HCT116 (cell line): ENCODE measurements at regions not wholly inside any gene's neighbourhood (a gene's known extent, or its start where the extent isn't known, plus 50 kb on each side); places are given as distances from the start of the nearest gene placed in this dataset.

Source experiments
- ATAC-seq: fragments of 200-7000 bp; cut with Tn5 transposase; 2 replicates; pipeline ENCODE4 v1.9.1; 2020; ENCODE audit warnings: mild to moderate bottlenecking, moderate library complexity
- BruUV-seq: library from RNA; stranded (reverse); fragments of 400-500 nt; replicated peaks from 2 replicates; lab custom pipeline; 2021; lab: Mats Ljungman, UMichigan
- CTCF ChIA-PET: fragments of 300-600 bp; sonication (Branson Sonifier 250); formaldehyde crosslinking; loops from one replicate; lab custom pipeline; 2021; ENCODE audit warnings: antibody characterized with exemption; lab: Charles Lee
- POLR2A ChIA-PET: fragments of 300-600, 350-600 bp; sonication (Branson Sonifier 250); formaldehyde crosslinking; loops from one replicate; lab custom pipeline; 2021; ENCODE audit warnings: antibody characterized with exemption; lab: Charles Lee
- RAD21 ChIA-PET, 2 experiments: fragments of 300-600 bp; sonication (Branson Sonifier 250); formaldehyde crosslinking; loops; one replicate each; lab custom pipeline; 2023; ENCODE audit warnings: low total read pairs in 2 of 2; ENCODE audit not compliant: uncharacterized antibody in 2 of 2, unreplicated experiment in 2 of 2, low non-redundant PET in 1 of 2; lab: Charles Lee
- DNase-seq: peaks from one replicate; pipeline ENCODE4 v3.0.0-alpha.2; 2010; ENCODE audit warnings: low read depth, low spot score
- H2AFZ ChIP-seq: fragments of 200-600 bp; shearing (Covaris generic), sonication (generic); 2 replicates; pipeline ENCODE4 v1.6.1; 2017; ENCODE audit warnings: low read depth, mixed run types, mixed read lengths, antibody characterized with exemption, low read length; ENCODE audit not compliant: poor library complexity, severe bottlenecking
- H3K27ac ChIP-seq: 2 replicates; pipeline ENCODE4 v1.5.1; 2012; ENCODE audit warnings: low read depth, low read length
- H3K27me3 ChIP-seq: fragments of 200-600 bp; sonication (generic); 2 replicates; pipeline ENCODE4 v1.6.1; 2016; ENCODE audit warnings: mixed run types, low read length, mixed read lengths; ENCODE audit not compliant: insufficient read depth
- H3K36me3 ChIP-seq, 2 experiments: fragments of 200-500 bp in 1 of 2; fragments of 200-600 bp in 1 of 2; sonication (Bioruptor generic) in 1 of 2; sonication (generic) in 1 of 2; 2 replicates each; pipeline versions ENCODE4 v1.5.1 to v1.6.1; 2014 to 2016; ENCODE audit warnings: low read length in 2 of 2, inconsistent platforms in 1 of 2, mixed read lengths in 1 of 2, mixed run types in 1 of 2; ENCODE audit not compliant: insufficient read depth in 2 of 2, control insufficient read depth in 1 of 2
- H3K4me1 ChIP-seq, 2 experiments: fragments of 200-600 bp in 1 of 2; sonication (generic) in 1 of 2; 2 replicates each; pipeline versions ENCODE4 v1.5.1 to v1.6.1; 2012 to 2017; ENCODE audit warnings: low read length in 2 of 2, inconsistent platforms in 1 of 2, mild to moderate bottlenecking in 1 of 2, mixed read lengths in 1 of 2, mixed run types in 1 of 2, moderate library complexity in 1 of 2; ENCODE audit not compliant: insufficient read depth in 2 of 2, control insufficient read depth in 1 of 2
- H3K4me2 ChIP-seq: fragments of 200-600 bp; sonication (generic); 2 replicates; pipeline ENCODE4 v1.6.1; 2017; ENCODE audit warnings: mixed run types, low read length, mixed read lengths
- H3K4me3 ChIP-seq, 2 experiments: fragments of 200-600 bp in 1 of 2; sonication (generic) in 1 of 2; replicated peaks in 1 of 2; 2 replicates each; pipeline ENCODE4 v1.5.1; 2011 to 2016; ENCODE audit warnings: low read length in 2 of 2, control low read depth in 1 of 2, low read depth in 1 of 2, mild to moderate bottlenecking in 1 of 2, mixed read lengths in 1 of 2, mixed run types in 1 of 2
- H3K79me2 ChIP-seq: fragments of 200-600 bp; sonication (generic); 2 replicates; pipeline ENCODE4 v1.6.1; 2017; ENCODE audit warnings: mild to moderate bottlenecking, mixed run types, low read length, moderate library complexity, mixed read lengths; ENCODE audit not compliant: insufficient read depth
- H3K9ac ChIP-seq: fragments of 200-600 bp; sonication (generic); 2 replicates; pipeline ENCODE4 v1.6.1; 2016; ENCODE audit warnings: low read length, mixed read lengths
- H3K9me2 ChIP-seq: fragments of 200-600 bp; sonication (generic), shearing (Covaris generic); 2 replicates; pipeline ENCODE4 v1.6.1; 2017; ENCODE audit warnings: mixed run types, mild to moderate bottlenecking, moderate library complexity; ENCODE audit not compliant: insufficient read depth
- H3K9me3 ChIP-seq, 2 experiments: fragments of 200-500 bp in 1 of 2; fragments of 200-600 bp in 1 of 2; sonication (Bioruptor generic) in 1 of 2; sonication (generic) in 1 of 2; 2 replicates each; pipeline ENCODE4 v1.6.1; 2014 to 2017; ENCODE audit warnings: low read length in 2 of 2, mixed read lengths in 2 of 2, inconsistent platforms in 1 of 2, low read depth in 1 of 2, mild to moderate bottlenecking in 1 of 2, mixed run types in 1 of 2, moderate library complexity in 1 of 2; ENCODE audit not compliant: control insufficient read depth in 1 of 2, insufficient read depth in 1 of 2
- H4K20me1 ChIP-seq: fragments of 200-600 bp; sonication (generic), shearing (Covaris generic); 2 replicates; pipeline ENCODE4 v1.6.1; 2017; ENCODE audit warnings: mixed run types, mild to moderate bottlenecking, moderate library complexity; ENCODE audit not compliant: insufficient read depth
- CEBPB ChIP-seq: IDR thresholded peaks from 2 replicates; pipeline ENCODE4 v1.6.1; 2012; ENCODE audit warnings: low read depth
- EGR1 ChIP-seq: IDR thresholded peaks from 2 replicates; pipeline ENCODE4 v1.6.1; 2012; ENCODE audit warnings: low read depth
- FOSL1 ChIP-seq: IDR thresholded peaks from 2 replicates; pipeline ENCODE4 v1.6.1; 2012; ENCODE audit warnings: low read depth
- POLR2A ChIP-seq: IDR thresholded peaks from 2 replicates; pipeline ENCODE4 v1.7.0; 2011; ENCODE audit warnings: borderline replicate concordance; ENCODE audit not compliant: insufficient read depth, insufficient read length; ENCODE audit errors: extremely low read depth
- POLR2AphosphoS5 ChIP-seq: IDR thresholded peaks from 2 replicates; pipeline ENCODE4 v1.6.1; 2011; ENCODE audit warnings: mild to moderate bottlenecking, low read depth, low read length, moderate library complexity
- RAD21 ChIP-seq: IDR thresholded peaks from 2 replicates; pipeline ENCODE4 v1.6.1; 2012; ENCODE audit warnings: low read depth, mild to moderate bottlenecking
- intact Hi-C: fragments of 100-400 bp; cut with micrococcal nuclease; formaldehyde crosslinking; loops from 2 replicates; pipeline ENCODE4 v1.10.0; 2022
- TF ChIP-seq, protein P1 (sequence below): IDR thresholded peaks from 2 replicates; pipeline ENCODE4 v1.6.1; 2011; ENCODE audit warnings: mild to moderate bottlenecking, low read length, moderate library complexity; ENCODE audit not compliant: insufficient replicate concordance; ENCODE audit errors: extremely low read depth
- TF ChIP-seq, protein P2 (sequence below), 3 experiments: fragments of 200-600 bp in 1 of 3; sonication (generic) in 1 of 3; IDR thresholded peaks in 2 of 3; conservative IDR thresholded peaks in 1 of 3; 2 replicates each; pipeline ENCODE4 v1.5.1; 2012 to 2017; ENCODE audit warnings: low read depth in 2 of 3, low read length in 2 of 3, antibody characterized with exemption in 1 of 3, borderline replicate concordance in 1 of 3, control low read depth in 1 of 3, mild to moderate bottlenecking in 1 of 3, mixed read lengths in 1 of 3, mixed run types in 1 of 3, moderate library complexity in 1 of 3; ENCODE audit not compliant: insufficient read depth in 1 of 3
- TF ChIP-seq, protein P3 (sequence below): IDR thresholded peaks from 2 replicates; pipeline ENCODE4 v1.6.1; 2012

DNA sequence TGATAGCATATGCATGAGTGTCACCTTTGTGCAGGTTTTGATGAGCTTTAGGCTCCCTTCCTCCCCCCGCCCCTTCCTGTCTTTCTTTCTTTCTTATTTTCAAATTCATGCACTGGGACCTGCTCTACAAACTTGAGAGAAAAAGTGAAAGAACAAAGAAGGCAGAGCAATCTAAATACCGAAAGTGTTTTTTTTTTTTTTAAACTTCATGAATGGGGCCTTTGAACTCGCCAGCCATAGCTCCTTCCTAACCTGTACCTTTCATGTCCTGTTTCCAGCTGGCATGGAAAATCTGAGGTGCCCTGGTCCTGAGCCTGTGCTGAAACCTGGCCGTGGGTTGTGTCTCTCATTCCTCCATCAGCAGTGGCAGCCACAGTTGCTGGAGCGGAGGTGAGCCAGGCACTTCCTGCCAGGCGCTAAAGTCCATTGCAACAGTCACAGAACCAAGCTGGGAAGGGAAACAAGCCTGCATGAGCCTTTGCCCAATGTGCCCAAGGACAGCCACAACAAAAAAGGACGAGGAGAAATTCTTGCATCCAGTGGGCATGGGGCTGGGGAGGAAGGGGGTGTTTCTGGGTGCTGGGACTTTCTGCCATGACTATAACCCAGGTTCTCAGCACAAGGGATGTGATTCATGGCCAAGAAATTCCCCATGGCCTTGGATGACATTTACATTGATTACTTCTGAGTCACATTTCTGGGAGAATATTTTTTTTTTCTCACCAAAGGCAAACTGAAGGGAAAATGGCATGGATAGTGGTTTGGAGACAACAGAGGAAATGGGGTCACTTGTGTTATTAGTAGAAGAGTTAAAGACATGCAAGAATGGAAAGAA is 102.7 kb downstream of the TMEM30B start (continued):
- TF ChIP-seq, protein P1, sequence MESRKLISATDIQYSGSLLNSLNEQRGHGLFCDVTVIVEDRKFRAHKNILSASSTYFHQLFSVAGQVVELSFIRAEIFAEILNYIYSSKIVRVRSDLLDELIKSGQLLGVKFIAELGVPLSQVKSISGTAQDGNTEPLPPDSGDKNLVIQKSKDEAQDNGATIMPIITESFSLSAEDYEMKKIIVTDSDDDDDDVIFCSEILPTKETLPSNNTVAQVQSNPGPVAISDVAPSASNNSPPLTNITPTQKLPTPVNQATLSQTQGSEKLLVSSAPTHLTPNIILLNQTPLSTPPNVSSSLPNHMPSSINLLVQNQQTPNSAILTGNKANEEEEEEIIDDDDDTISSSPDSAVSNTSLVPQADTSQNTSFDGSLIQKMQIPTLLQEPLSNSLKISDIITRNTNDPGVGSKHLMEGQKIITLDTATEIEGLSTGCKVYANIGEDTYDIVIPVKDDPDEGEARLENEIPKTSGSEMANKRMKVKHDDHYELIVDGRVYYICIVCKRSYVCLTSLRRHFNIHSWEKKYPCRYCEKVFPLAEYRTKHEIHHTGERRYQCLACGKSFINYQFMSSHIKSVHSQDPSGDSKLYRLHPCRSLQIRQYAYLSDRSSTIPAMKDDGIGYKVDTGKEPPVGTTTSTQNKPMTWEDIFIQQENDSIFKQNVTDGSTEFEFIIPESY, result no peak
- TF ChIP-seq, all 23 proteins: peak for 12

DNA sequence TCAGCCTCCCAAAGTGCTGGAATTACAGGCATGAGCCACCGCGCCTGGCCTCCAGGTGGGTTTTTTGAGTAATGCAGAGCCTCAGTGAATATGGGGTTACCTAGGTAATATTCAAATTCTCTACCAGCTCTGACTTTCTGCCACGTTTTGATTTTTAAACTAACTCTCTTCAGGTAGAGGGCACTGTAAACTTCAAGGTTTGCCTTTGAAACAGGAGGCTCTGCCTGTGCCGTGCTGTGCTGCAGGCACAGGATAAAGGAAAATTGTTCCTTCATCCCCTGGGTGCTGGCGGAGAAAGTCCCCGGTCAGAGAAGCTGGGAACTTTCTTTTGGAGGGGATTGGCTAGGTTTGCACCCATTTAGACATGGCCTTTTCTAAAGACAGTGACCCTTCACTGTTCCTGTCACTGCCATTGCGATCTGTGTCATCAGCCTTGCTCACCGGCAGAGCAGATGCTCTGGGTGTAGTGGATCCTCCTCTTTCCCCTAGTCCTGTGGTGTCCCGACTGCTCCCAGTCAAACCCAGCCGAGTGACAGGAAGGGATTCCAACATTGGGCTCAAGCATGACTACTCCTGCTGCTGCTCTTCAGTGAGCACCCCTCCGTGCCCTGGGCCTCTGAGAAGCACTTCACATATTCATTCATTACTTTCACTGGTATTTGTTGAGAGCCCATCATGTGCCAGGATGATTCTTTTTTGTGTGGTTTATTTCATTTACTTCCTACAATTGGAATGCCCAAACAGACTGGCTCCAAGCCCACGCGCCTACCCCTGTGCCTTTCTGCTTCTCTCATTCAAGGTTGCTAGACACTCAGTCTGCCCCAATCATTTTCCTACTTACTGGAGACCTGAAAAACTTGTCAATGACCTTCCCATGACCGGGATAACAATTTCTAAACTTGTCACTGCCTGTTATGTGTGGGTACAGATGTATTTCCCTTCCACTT is 103.6 kb downstream of the TMEM30B start:
- no peaks in the 10 kb centered on the region for H4K20me1 ChIP-seq
- no peaks in the 10 kb centered on the region for H3K27me3 ChIP-seq
- peak; percentile 52 for ATAC-seq
- H3K9me2 ChIP-seq, result no peaks in the 10 kb centered on the region
- ChIA-PET CTCF (no interaction called here), RAD21 (interaction anchor here in 1 of 2 experiments (0.7 kb wide), 1 partner anchor 112 kb away, joined by 3 read pairs; no protein-coding TSS in a partner anchor), POLR2A (interaction anchor here (0.6 to 1.7 kb wide), 4 partner anchors 10 to 151 kb away, joined by 3 to 4 read pairs (median 3); no protein-coding TSS in a partner anchor)
- DNase-seq, result peak; percentile 56
- H3K4me1 ChIP-seq, result peaks cover 34 to 46% of the 10 kb centered on the region in 2 experiments
- TF ChIP-seq FOSL1 (no peak), CEBPB (peak; percentile 92), POLR2A (no peak), EGR1 (no peak), POLR2AphosphoS5 (peak; percentile 62; the same call in 1 of the 2 replicates), RAD21 (0 out of 2 replicates have a peak, but pooled peaks have one; percentile 20)
- TF ChIP-seq, protein P2, sequence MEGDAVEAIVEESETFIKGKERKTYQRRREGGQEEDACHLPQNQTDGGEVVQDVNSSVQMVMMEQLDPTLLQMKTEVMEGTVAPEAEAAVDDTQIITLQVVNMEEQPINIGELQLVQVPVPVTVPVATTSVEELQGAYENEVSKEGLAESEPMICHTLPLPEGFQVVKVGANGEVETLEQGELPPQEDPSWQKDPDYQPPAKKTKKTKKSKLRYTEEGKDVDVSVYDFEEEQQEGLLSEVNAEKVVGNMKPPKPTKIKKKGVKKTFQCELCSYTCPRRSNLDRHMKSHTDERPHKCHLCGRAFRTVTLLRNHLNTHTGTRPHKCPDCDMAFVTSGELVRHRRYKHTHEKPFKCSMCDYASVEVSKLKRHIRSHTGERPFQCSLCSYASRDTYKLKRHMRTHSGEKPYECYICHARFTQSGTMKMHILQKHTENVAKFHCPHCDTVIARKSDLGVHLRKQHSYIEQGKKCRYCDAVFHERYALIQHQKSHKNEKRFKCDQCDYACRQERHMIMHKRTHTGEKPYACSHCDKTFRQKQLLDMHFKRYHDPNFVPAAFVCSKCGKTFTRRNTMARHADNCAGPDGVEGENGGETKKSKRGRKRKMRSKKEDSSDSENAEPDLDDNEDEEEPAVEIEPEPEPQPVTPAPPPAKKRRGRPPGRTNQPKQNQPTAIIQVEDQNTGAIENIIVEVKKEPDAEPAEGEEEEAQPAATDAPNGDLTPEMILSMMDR (IDR thresholded peaks at IDR 0.05 in 2 of 3, conservative IDR thresholded peaks at IDR 0.05 in 1 of 3; ENCODE audit: borderline replicate concordance in 1 of 3, insufficient read depth in 1 of 3, low read depth in 2 of 3, low read length in 2 of 3), result no peak
- TF ChIP-seq, protein P3, sequence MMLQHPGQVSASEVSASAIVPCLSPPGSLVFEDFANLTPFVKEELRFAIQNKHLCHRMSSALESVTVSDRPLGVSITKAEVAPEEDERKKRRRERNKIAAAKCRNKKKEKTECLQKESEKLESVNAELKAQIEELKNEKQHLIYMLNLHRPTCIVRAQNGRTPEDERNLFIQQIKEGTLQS, result no peak
- H3K79me2 ChIP-seq, result no peaks in the 10 kb centered on the region
- H2AFZ ChIP-seq, result peak overlapping the region; percentile 36
- H3K9me3 ChIP-seq, result no peaks in the 10 kb centered on the region
- peak overlapping the region; percentile 76 for H3K4me2 ChIP-seq
- H3K36me3 ChIP-seq, result no peaks in the 10 kb centered on the region
- H3K27ac ChIP-seq, result peak overlapping the region; percentile 95
- intact Hi-C loops, result loop anchor here (5.0 kb wide), 1 partner anchor 75 kb away; no protein-coding TSS in a partner anchor
- BruUV-seq, result TSS peak; percentile 94
- H3K9ac ChIP-seq, result peak overlapping the region; percentile 72
- H3K4me3 ChIP-seq, result peak overlapping the region; percentile 15 to 45
